Panc1 (cell line): ENCODE measurements at regions not wholly inside any gene's neighbourhood (a gene's known extent, or its start where the extent isn't known, plus 50 kb on each side); places are given as distances from the start of the nearest gene placed in this dataset.

ENCODE experiments used
- CTCF ChIP-seq: fragments of 450-650 bp; IDR thresholded peaks from 2 replicates; pipeline ENCODE4 v1.5.1; 2017; ENCODE audit warnings: mild to moderate bottlenecking
- POLR2AphosphoS5 ChIP-seq: IDR thresholded peaks from 2 replicates; pipeline ENCODE4 v1.6.1; 2012; ENCODE audit warnings: mild to moderate bottlenecking, low read depth, low read length, moderate library complexity
- SIN3A ChIP-seq: IDR thresholded peaks from 2 replicates; pipeline ENCODE4 v1.6.1; 2012; ENCODE audit warnings: low read depth, mild to moderate bottlenecking, low read length, moderate library complexity, borderline replicate concordance; ENCODE audit not compliant: insufficient read depth

DNA sequence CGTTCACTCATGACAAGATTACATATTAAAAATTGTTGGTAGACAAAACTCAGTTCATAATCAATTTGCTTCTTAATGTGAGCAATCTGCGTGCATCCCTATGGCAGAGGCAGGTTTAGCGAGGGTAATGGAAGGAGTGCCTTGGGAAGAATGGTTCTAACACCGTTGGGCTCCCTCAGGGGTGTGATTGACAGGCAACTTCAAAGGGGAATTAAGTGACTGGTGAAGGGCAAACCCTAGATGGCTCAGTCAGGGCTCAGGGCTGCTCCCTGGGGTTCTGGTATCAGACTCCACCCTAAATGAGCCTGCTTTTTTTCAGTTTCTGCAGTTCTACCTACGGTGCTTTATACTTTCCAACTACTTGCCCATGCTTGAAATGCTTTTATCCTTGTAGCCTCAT, 419.5 kb upstream of the CELF4 start:
- TF ChIP-seq CTCF (no peak), POLR2AphosphoS5 (no peak), SIN3A (no peak)
